K562 (cell line): ENCODE measurements at regions not wholly inside any gene's neighbourhood (a gene's known extent, or its start where the extent isn't known, plus 50 kb on each side); places are given as distances from the start of the nearest gene placed in this dataset.

Experiments
- ELF4 ChIP-seq: fragments of 450-650 bp; formaldehyde crosslinking; IDR thresholded peaks from 2 replicates; pipeline ENCODE4 v1.4.0; 2022; ENCODE audit warnings: missing genetic modification characterization
- GATAD2A ChIP-seq: fragments of 450-650 bp; IDR thresholded peaks from 2 replicates; pipeline ENCODE4 v1.6.1; 2017
- KAT8 ChIP-seq: fragments of 450-650 bp; IDR thresholded peaks from 2 replicates; pipeline ENCODE4 v1.6.1; 2016; ENCODE audit warnings: low read depth, mild to moderate bottlenecking
- SMAD3 ChIP-seq: fragments of 450-650 bp; formaldehyde crosslinking; conservative IDR thresholded peaks from 2 replicates; pipeline ENCODE4 v1.4.0; 2020; ENCODE audit warnings: mild to moderate bottlenecking
- SRF ChIP-seq, 2 experiments: fragments of 250-450, 450-650 bp in 1 of 2; sonication (Bioruptor Pico) in 1 of 2; sonication (generic) in 1 of 2; formaldehyde crosslinking; IDR thresholded peaks; 2 replicates each; pipeline versions ENCODE4 v1.5.0 to v1.5.1; 2020 to 2022; ENCODE audit warnings: mild to moderate bottlenecking in 1 of 2, missing genetic modification reagents in 1 of 2
- TAF7 ChIP-seq: fragments of 450-650 bp; IDR thresholded peaks from 2 replicates; pipeline ENCODE4 v1.6.1; 2016; ENCODE audit warnings: missing genetic modification characterization, missing compliant biosample characterization
- TEAD4 ChIP-seq, 2 experiments: sonication (generic) in 1 of 2; formaldehyde crosslinking in 1 of 2; IDR thresholded peaks; 2 replicates each; pipeline versions ENCODE4 v1.6.1 to v1.8.0; 2012 to 2022; ENCODE audit warnings: borderline replicate concordance in 1 of 2, inconsistent platforms in 1 of 2, low read length in 1 of 2, mild to moderate bottlenecking in 1 of 2, missing genetic modification reagents in 1 of 2
- XRCC5 ChIP-seq: fragments of 200-400 bp; formaldehyde crosslinking; IDR thresholded peaks from 2 replicates; pipeline ENCODE4 v1.6.1; 2017; ENCODE audit warnings: low read depth, mild to moderate bottlenecking, low read length
- ZNF197 ChIP-seq: fragments of 200-800 bp; sonication (Bioruptor generic); IDR thresholded peaks from 2 replicates; pipeline ENCODE4 v1.6.1; 2016; ENCODE audit warnings: low read depth, missing genetic modification characterization, missing compliant biosample characterization
- TF ChIP-seq, protein P1 (sequence below), 3 experiments: IDR thresholded peaks in 2 of 3; conservative IDR thresholded peaks in 1 of 3; 2 replicates each; pipeline ENCODE4 v1.5.1; 2011 to 2012; ENCODE audit warnings: low read length in 3 of 3, mild to moderate bottlenecking in 3 of 3, control low read depth in 2 of 3, improper control_type of control experiment in 1 of 3, inconsistent platforms in 1 of 3, low read depth in 1 of 3, mixed read lengths in 1 of 3, moderate library complexity in 1 of 3; ENCODE audit not compliant: insufficient read depth in 2 of 3
- TF ChIP-seq, protein P2 (sequence below): fragments of 450-650 bp; IDR thresholded peaks from 2 replicates; pipeline ENCODE4 v1.6.1; 2016; ENCODE audit warnings: mild to moderate bottlenecking, moderate library complexity
- TF ChIP-seq, protein P3 (sequence below): sonication (generic); formaldehyde crosslinking; IDR thresholded peaks from 2 replicates; pipeline ENCODE4 v1.8.0; 2023; ENCODE audit warnings: mild to moderate bottlenecking, missing genetic modification reagents
- TF ChIP-seq, protein P4 (sequence below), 3 experiments: fragments of 200-800 bp in 1 of 3; sonication (Bioruptor generic) in 1 of 3; sonication (generic) in 1 of 3; formaldehyde crosslinking in 1 of 3; IDR thresholded peaks; 2 replicates each; pipeline versions ENCODE4 v1.6.1 to v1.8.0; 2016 to 2022; ENCODE audit warnings: mild to moderate bottlenecking in 2 of 3, missing compliant biosample characterization in 2 of 3, missing genetic modification characterization in 2 of 3, missing genetic modification reagents in 1 of 3

DNA sequence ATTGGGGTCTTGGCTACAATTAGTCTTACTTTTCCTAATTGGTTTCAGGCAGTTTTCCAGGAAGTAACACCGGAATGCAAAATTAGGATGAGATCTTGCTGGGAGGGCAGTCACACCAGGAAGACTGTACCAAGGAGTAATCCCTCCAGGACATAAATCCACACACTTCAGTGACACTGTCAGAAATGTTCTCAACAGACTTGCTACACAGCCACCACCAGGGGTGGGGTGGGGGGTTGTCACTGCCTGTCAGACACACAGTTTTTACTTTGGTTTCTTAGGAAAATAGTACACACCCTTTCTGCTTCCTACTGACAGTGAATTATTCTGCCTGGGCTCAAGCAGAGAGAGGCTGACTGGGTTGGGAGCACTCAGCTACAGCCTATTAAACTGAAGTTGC lies 102.9 kb upstream of the CCDC196 start:
- no peak for TF ChIP-seq TAF7
- no peak for TF ChIP-seq SMAD3 (CRISPR knock-in tag)
- TF ChIP-seq, protein P1, sequence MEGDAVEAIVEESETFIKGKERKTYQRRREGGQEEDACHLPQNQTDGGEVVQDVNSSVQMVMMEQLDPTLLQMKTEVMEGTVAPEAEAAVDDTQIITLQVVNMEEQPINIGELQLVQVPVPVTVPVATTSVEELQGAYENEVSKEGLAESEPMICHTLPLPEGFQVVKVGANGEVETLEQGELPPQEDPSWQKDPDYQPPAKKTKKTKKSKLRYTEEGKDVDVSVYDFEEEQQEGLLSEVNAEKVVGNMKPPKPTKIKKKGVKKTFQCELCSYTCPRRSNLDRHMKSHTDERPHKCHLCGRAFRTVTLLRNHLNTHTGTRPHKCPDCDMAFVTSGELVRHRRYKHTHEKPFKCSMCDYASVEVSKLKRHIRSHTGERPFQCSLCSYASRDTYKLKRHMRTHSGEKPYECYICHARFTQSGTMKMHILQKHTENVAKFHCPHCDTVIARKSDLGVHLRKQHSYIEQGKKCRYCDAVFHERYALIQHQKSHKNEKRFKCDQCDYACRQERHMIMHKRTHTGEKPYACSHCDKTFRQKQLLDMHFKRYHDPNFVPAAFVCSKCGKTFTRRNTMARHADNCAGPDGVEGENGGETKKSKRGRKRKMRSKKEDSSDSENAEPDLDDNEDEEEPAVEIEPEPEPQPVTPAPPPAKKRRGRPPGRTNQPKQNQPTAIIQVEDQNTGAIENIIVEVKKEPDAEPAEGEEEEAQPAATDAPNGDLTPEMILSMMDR (IDR thresholded peaks at IDR 0.05 in 2 of 3, conservative IDR thresholded peaks at IDR 0.05 in 1 of 3; ENCODE audit: insufficient read depth in 2 of 3, low read depth in 1 of 3, low read length in 3 of 3) = no peak
- TF ChIP-seq TEAD4 (IDR thresholded peaks at IDR 0.05; ENCODE audit: low read length) = no peak
- TF ChIP-seq TEAD4 (CRISPR knock-in tag; IDR thresholded peaks at IDR 0.05; ENCODE audit: borderline replicate concordance) = no peak
- no peak for TF ChIP-seq ELF4 (CRISPR knock-in tag)
- no peak for TF ChIP-seq SRF (CRISPR knock-in tag; IDR thresholded peaks at IDR 0.05)
- TF ChIP-seq, protein P2, sequence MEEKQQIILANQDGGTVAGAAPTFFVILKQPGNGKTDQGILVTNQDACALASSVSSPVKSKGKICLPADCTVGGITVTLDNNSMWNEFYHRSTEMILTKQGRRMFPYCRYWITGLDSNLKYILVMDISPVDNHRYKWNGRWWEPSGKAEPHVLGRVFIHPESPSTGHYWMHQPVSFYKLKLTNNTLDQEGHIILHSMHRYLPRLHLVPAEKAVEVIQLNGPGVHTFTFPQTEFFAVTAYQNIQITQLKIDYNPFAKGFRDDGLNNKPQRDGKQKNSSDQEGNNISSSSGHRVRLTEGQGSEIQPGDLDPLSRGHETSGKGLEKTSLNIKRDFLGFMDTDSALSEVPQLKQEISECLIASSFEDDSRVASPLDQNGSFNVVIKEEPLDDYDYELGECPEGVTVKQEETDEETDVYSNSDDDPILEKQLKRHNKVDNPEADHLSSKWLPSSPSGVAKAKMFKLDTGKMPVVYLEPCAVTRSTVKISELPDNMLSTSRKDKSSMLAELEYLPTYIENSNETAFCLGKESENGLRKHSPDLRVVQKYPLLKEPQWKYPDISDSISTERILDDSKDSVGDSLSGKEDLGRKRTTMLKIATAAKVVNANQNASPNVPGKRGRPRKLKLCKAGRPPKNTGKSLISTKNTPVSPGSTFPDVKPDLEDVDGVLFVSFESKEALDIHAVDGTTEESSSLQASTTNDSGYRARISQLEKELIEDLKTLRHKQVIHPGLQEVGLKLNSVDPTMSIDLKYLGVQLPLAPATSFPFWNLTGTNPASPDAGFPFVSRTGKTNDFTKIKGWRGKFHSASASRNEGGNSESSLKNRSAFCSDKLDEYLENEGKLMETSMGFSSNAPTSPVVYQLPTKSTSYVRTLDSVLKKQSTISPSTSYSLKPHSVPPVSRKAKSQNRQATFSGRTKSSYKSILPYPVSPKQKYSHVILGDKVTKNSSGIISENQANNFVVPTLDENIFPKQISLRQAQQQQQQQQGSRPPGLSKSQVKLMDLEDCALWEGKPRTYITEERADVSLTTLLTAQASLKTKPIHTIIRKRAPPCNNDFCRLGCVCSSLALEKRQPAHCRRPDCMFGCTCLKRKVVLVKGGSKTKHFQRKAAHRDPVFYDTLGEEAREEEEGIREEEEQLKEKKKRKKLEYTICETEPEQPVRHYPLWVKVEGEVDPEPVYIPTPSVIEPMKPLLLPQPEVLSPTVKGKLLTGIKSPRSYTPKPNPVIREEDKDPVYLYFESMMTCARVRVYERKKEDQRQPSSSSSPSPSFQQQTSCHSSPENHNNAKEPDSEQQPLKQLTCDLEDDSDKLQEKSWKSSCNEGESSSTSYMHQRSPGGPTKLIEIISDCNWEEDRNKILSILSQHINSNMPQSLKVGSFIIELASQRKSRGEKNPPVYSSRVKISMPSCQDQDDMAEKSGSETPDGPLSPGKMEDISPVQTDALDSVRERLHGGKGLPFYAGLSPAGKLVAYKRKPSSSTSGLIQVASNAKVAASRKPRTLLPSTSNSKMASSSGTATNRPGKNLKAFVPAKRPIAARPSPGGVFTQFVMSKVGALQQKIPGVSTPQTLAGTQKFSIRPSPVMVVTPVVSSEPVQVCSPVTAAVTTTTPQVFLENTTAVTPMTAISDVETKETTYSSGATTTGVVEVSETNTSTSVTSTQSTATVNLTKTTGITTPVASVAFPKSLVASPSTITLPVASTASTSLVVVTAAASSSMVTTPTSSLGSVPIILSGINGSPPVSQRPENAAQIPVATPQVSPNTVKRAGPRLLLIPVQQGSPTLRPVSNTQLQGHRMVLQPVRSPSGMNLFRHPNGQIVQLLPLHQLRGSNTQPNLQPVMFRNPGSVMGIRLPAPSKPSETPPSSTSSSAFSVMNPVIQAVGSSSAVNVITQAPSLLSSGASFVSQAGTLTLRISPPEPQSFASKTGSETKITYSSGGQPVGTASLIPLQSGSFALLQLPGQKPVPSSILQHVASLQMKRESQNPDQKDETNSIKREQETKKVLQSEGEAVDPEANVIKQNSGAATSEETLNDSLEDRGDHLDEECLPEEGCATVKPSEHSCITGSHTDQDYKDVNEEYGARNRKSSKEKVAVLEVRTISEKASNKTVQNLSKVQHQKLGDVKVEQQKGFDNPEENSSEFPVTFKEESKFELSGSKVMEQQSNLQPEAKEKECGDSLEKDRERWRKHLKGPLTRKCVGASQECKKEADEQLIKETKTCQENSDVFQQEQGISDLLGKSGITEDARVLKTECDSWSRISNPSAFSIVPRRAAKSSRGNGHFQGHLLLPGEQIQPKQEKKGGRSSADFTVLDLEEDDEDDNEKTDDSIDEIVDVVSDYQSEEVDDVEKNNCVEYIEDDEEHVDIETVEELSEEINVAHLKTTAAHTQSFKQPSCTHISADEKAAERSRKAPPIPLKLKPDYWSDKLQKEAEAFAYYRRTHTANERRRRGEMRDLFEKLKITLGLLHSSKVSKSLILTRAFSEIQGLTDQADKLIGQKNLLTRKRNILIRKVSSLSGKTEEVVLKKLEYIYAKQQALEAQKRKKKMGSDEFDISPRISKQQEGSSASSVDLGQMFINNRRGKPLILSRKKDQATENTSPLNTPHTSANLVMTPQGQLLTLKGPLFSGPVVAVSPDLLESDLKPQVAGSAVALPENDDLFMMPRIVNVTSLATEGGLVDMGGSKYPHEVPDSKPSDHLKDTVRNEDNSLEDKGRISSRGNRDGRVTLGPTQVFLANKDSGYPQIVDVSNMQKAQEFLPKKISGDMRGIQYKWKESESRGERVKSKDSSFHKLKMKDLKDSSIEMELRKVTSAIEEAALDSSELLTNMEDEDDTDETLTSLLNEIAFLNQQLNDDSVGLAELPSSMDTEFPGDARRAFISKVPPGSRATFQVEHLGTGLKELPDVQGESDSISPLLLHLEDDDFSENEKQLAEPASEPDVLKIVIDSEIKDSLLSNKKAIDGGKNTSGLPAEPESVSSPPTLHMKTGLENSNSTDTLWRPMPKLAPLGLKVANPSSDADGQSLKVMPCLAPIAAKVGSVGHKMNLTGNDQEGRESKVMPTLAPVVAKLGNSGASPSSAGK = no peak
- no peak for TF ChIP-seq ZNF197 (CRISPR knock-in tag)
- TF ChIP-seq, protein P3, sequence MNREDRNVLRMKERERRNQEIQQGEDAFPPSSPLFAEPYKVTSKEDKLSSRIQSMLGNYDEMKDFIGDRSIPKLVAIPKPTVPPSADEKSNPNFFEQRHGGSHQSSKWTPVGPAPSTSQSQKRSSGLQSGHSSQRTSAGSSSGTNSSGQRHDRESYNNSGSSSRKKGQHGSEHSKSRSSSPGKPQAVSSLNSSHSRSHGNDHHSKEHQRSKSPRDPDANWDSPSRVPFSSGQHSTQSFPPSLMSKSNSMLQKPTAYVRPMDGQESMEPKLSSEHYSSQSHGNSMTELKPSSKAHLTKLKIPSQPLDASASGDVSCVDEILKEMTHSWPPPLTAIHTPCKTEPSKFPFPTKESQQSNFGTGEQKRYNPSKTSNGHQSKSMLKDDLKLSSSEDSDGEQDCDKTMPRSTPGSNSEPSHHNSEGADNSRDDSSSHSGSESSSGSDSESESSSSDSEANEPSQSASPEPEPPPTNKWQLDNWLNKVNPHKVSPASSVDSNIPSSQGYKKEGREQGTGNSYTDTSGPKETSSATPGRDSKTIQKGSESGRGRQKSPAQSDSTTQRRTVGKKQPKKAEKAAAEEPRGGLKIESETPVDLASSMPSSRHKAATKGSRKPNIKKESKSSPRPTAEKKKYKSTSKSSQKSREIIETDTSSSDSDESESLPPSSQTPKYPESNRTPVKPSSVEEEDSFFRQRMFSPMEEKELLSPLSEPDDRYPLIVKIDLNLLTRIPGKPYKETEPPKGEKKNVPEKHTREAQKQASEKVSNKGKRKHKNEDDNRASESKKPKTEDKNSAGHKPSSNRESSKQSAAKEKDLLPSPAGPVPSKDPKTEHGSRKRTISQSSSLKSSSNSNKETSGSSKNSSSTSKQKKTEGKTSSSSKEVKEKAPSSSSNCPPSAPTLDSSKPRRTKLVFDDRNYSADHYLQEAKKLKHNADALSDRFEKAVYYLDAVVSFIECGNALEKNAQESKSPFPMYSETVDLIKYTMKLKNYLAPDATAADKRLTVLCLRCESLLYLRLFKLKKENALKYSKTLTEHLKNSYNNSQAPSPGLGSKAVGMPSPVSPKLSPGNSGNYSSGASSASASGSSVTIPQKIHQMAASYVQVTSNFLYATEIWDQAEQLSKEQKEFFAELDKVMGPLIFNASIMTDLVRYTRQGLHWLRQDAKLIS (CRISPR knock-in tag) = no peak
- no peak for TF ChIP-seq GATAD2A
- TF ChIP-seq, protein P4, sequence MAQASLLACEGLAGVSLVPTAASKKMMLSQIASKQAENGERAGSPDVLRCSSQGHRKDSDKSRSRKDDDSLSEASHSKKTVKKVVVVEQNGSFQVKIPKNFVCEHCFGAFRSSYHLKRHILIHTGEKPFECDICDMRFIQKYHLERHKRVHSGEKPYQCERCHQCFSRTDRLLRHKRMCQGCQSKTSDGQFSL (CRISPR knock-in tag; IDR thresholded peaks at IDR 0.05) = no peak
- TF ChIP-seq, protein P4 (tag; IDR thresholded peaks at IDR 0.05) = no peak
- TF ChIP-seq KAT8 = no peak
- no peak for TF ChIP-seq XRCC5
